Stimulated activated naive CD8-positive, alpha-beta T cell treated with anti-CD3 and anti-CD28 coated beads, Interleukin-15, Interleukin-2, amounts not matched to agents 100 ng/mL and 50 ng/mL, for 24 hours (primary cell): ENCODE measurements at regions not wholly inside any gene's neighbourhood (a gene's known extent, or its start where the extent isn't known, plus 50 kb on each side); places are given as distances from the start of the nearest gene placed in this dataset.
"Not testable (repeated sequence)": the region's sequence is repeated elsewhere in the genome, so short reads cannot be mapped to it uniquely, and the experiment has no call there.

Experiments used
- H3K27ac Mint-ChIP-seq: one replicate; pipeline ENCODE4 v1.8.0; 2021; ENCODE audit warnings: mild to moderate bottlenecking, mixed read lengths
- H3K27me3 Mint-ChIP-seq: one replicate; pipeline ENCODE4 v1.8.0; 2021; ENCODE audit warnings: mixed read lengths
- H3K36me3 Mint-ChIP-seq: one replicate; pipeline ENCODE4 v1.8.0; 2021; ENCODE audit warnings: low read depth, mixed read lengths
- H3K4me1 Mint-ChIP-seq: one replicate; pipeline ENCODE4 v1.8.0; 2021; ENCODE audit warnings: low read depth, mixed read lengths
- H3K4me3 Mint-ChIP-seq: one replicate; pipeline ENCODE4 v1.8.0; 2021; ENCODE audit warnings: mild to moderate bottlenecking, mixed read lengths
- H3K9me3 Mint-ChIP-seq: one replicate; pipeline ENCODE4 v1.8.0; 2021; ENCODE audit warnings: mixed read lengths

DNA sequence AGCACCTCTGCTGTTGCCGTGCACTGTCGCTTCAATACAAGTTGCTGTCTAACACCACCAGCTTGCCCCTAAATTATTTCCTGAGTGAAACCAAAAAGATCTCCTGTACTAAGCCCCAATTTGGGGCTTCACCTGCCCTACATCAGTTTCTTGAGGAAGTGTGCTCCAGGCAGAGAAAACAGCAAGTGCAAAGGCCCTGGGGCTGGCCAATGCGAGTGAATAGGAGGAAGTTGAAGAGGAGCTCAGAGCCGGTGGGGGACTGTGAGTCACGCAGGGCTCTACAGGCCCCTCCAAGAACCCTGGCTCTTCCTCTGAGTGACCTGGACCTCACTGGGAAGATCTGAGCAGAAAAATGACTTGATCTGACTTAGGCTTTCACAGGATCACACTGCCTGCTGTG, 117.2 kb downstream of the IPO8 start:
- Mint-ChIP-seq H3K27ac (no peak overlapping the region), H3K36me3 (no peaks in the 10 kb centered on the region), H3K4me1 (no peaks in the 10 kb centered on the region), H3K27me3 (no peaks in the 10 kb centered on the region), H3K4me3 (no peak overlapping the region), H3K9me3 (no peaks in the 10 kb centered on the region)

GRCh38 chr12:30573145-30573544, 122.5 kb downstream of the IPO8 start:
- no peaks in the 10 kb centered on the region for H3K9me3 Mint-ChIP-seq
- peaks cover 3% of the 10 kb centered on the region for H3K27me3 Mint-ChIP-seq
- no peak overlapping the region for H3K4me3 Mint-ChIP-seq
- H3K4me1 Mint-ChIP-seq, result no peaks in the 10 kb centered on the region
- H3K36me3 Mint-ChIP-seq, result no peaks in the 10 kb centered on the region
- H3K27ac Mint-ChIP-seq, result no peak overlapping the region

GRCh38 chr12:30570211-30570890, 125.3 kb downstream of the IPO8 start:
- Mint-ChIP-seq H3K27me3 (peaks cover 15% of the 10 kb centered on the region), H3K36me3 (no peaks in the 10 kb centered on the region), H3K9me3 (no peaks in the 10 kb centered on the region), H3K4me1 (no peaks in the 10 kb centered on the region), H3K4me3 (no peak overlapping the region), H3K27ac (no peak overlapping the region)

- Mint-ChIP-seq H3K4me1 (no peaks in the 10 kb centered on the region), H3K27me3 (peaks cover 17% of the 10 kb centered on the region), H3K9me3 (no peaks in the 10 kb centered on the region), H3K36me3 (no peaks in the 10 kb centered on the region), H3K4me3 (no peak overlapping the region), H3K27ac (no peak overlapping the region)
Observed at GRCh38 chr12:30569426-30569825, 126.2 kb downstream of the IPO8 start.

DNA sequence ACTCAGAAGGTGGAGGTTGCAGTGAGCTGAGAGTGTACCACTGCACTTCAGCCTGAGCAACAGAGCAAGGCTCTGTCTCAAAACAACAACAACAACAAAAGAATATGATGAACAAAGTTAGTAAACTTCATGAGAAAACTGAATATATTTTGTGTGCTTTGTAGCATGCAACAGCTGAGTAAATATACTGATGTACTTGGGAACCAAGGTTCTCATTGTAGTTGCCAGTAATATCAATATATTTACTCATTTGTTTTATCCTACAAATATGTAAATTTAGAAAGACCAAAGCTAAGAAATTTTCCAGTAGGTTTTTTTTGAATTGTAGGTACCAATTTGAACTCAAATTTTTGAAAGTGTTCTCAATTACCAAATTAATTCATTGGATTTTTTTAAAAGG, 127.2 kb downstream of the IPO8 start:
- H3K27ac Mint-ChIP-seq, result no peak overlapping the region
- H3K27me3 Mint-ChIP-seq, result peaks cover 17% of the 10 kb centered on the region
- no peaks in the 10 kb centered on the region for H3K4me1 Mint-ChIP-seq
- no peaks in the 10 kb centered on the region for H3K9me3 Mint-ChIP-seq
- H3K36me3 Mint-ChIP-seq, result no peaks in the 10 kb centered on the region
- no peak overlapping the region for H3K4me3 Mint-ChIP-seq

DNA sequence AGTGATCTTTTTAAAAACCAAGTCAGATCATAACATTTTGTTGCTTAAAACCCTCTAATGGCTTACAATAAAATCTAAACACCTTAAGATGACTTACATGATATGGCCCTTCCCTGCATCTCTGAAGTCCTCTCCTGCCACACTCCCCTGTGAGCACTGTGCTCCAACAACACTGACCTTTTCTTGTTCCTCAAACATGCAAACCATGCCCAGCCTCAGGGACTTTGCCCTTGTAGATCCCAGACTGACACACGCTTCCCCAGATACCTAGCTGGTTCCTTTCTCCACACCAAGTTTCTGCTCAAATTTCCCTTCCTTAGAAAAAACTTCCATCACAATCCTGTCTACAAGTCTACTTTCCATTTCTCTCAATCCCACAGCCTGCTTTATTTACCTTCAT, 128.6 kb downstream of the IPO8 start:
- peaks cover 14% of the 10 kb centered on the region for H3K27me3 Mint-ChIP-seq
- no peaks in the 10 kb centered on the region for H3K36me3 Mint-ChIP-seq
- no peak overlapping the region for H3K4me3 Mint-ChIP-seq
- no peak overlapping the region for H3K27ac Mint-ChIP-seq
- H3K9me3 Mint-ChIP-seq, result no peaks in the 10 kb centered on the region
- H3K4me1 Mint-ChIP-seq, result no peaks in the 10 kb centered on the region

DNA sequence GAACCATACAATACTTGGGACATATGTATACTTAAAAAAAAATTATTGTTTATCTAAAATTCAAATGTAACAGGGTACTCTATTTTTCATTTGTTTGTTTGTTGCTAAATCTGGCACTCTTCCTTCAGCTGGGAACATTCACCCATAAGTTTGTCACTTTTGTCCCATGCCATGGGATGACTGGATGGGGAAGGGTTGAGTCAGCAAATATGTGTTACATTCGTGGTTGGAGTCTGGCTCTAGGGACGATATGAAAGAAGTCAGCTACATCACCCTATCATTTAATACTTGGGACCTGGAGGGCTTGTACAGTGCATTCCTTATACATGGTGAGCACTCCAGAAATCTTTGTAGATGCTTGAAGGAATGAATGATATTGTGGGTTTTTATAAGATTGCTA, 131.3 kb downstream of the IPO8 start:
- H3K27ac Mint-ChIP-seq, result no peak overlapping the region
- peaks cover 14% of the 10 kb centered on the region for H3K27me3 Mint-ChIP-seq
- H3K36me3 Mint-ChIP-seq, result peaks cover 4% of the 10 kb centered on the region
- peaks cover 13% of the 10 kb centered on the region for H3K9me3 Mint-ChIP-seq
- H3K4me1 Mint-ChIP-seq, result no peaks in the 10 kb centered on the region
- no peak overlapping the region for H3K4me3 Mint-ChIP-seq

GRCh38 chr12:30548203-30548602, 147.5 kb downstream of the IPO8 start:
- no peaks in the 10 kb centered on the region for H3K4me1 Mint-ChIP-seq
- no peaks in the 10 kb centered on the region for H3K36me3 Mint-ChIP-seq
- H3K9me3 Mint-ChIP-seq, result peaks cover 4% of the 10 kb centered on the region
- no peak overlapping the region for H3K27ac Mint-ChIP-seq
- H3K27me3 Mint-ChIP-seq, result peaks cover 9% of the 10 kb centered on the region
- H3K4me3 Mint-ChIP-seq, result no peak overlapping the region

DNA sequence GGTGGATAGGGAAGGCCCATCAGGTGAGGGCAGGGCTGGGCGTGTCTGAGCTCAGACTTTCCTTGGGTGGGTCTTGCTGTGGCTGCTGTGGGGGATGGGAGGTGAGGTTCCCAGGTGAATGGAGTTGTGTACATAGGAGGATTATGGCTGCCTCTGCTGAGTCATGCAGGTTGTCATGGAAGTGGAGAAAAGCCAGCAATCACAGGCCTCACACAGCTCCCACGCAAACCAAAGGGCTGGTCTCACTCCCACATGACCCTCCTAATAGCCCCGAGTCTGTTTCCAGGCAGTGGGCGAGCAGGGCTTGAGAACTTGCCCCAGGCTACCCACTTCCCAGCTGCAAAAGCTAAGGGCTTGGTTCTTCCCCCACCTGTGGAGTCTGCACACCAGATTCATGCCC, 149.5 kb downstream of the IPO8 start:
- H3K4me3 Mint-ChIP-seq, result no peak overlapping the region
- H3K36me3 Mint-ChIP-seq, result no peaks in the 10 kb centered on the region
- no peak overlapping the region for H3K27ac Mint-ChIP-seq
- peaks cover 17% of the 10 kb centered on the region for H3K9me3 Mint-ChIP-seq
- no peaks in the 10 kb centered on the region for H3K4me1 Mint-ChIP-seq
- peaks cover 4% of the 10 kb centered on the region for H3K27me3 Mint-ChIP-seq

- peaks cover 18% of the 10 kb centered on the region for H3K9me3 Mint-ChIP-seq
- H3K36me3 Mint-ChIP-seq, H3K27ac Mint-ChIP-seq, H3K27me3 Mint-ChIP-seq, H3K4me3 Mint-ChIP-seq, H3K4me1 Mint-ChIP-seq: not testable (repeated sequence)
Observed at GRCh38 chr12:30544704-30545103, 151.0 kb downstream of the IPO8 start.

DNA sequence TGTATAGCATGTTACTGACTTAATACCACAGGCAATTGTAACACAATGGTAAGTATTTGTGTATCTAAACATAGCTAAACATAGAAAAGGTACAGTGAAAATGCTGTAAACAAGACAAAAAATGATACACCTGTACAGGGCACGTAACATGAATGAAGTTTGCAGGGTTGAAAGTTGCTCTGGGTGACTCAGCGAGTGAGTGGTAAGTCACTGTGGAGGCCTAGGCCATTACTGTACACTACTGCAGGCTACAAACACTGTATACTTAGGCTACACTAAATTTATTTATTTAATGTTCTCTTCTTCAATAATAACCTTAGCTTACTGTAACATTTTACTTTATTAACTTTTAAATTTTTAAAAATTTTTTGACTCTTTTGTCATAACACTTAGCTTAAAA, 158.4 kb downstream of the IPO8 start:
- Mint-ChIP-seq H3K4me3 (no peak overlapping the region), H3K27me3 (no peaks in the 10 kb centered on the region), H3K4me1 (no peaks in the 10 kb centered on the region), H3K9me3 (peaks cover 10% of the 10 kb centered on the region), H3K36me3 (no peaks in the 10 kb centered on the region), H3K27ac (no peak overlapping the region)

DNA sequence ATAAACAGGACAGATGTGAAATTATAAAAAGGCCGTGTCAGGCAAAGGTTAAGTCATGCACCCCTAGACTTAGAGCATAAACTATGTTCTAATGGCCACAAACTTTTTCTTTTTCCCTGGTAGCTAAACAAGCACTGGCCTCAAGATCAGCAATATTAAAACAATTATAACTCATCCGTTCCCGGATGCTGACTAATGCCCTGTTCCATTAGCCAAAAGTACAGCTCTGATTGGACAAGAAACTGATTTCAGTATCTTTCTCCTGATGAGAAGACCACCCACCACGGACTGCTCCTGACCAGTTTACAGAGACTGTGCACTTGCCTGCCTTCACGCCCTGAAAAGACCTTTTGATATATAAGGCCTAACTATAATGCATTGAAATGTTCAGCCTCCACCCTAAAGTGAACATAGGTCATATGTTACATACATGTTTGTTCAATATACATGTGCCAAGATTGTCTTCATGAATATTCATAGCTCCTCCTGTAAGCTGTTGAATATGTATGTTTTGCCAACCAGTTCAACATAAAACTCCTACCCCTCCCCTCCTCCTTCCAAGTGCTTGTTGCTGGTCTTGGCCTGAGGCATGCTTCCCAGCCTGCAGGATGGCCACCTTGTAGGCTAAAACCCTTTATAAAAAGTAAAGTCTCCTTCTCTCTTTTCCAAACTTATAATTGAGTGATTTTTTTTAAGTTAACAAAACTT, 162.0 kb downstream of the IPO8 start:
- Mint-ChIP-seq H3K4me3 (no peak overlapping the region), H3K27ac (no peak overlapping the region), H3K36me3 (no peaks in the 10 kb centered on the region), H3K27me3 (no peaks in the 10 kb centered on the region), H3K4me1 (no peaks in the 10 kb centered on the region), H3K9me3 (no peaks in the 10 kb centered on the region)

DNA sequence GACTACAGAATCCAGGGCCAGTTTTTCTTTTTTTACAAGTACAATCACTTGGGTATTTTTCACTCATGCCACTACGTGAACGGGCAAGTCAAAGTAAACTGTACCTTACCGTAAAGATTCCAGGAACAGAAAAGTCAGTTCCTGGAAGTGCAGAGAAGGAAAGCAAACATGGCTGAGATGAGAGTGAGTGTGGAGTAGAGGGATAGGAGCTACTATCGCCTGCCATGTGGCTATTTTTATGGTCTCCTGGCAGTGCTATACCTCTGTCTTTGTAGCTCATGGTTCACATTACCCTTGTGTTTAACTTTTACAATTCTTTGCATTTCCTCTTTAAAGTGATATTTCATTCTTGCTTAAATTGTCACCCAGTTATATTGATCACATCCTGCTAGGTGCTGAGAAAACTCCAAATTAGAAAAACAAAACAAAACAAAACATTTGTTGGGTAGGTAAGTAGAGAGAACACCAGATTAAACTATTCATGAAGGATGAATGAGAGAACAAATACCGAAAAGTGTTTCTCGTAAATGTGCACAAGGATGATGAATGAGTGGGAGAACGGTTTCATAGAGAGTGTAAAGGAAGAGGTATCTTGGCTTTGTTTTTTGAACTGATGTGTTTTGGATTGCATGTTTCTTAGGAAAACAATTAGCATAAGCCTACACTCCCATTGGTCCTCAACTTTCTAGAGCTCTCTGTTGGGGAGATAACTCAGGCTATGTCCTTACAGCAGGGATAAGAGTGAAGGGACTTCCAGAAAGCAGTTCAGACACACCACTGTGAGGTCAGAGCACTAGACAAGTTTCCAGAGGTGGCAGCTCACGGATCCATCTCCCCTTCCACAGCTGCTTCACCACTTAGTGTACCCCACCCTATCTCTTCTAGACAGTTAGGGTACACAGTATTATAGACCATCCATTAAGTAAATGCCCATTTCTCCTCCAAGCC, 163.7 kb downstream of the IPO8 start:
- H3K4me3 Mint-ChIP-seq, result no peak overlapping the region
- H3K27me3 Mint-ChIP-seq, result peaks cover 3% of the 10 kb centered on the region
- H3K27ac Mint-ChIP-seq, result no peak overlapping the region
- H3K4me1 Mint-ChIP-seq, result no peaks in the 10 kb centered on the region
- no peaks in the 10 kb centered on the region for H3K9me3 Mint-ChIP-seq
- no peaks in the 10 kb centered on the region for H3K36me3 Mint-ChIP-seq

DNA sequence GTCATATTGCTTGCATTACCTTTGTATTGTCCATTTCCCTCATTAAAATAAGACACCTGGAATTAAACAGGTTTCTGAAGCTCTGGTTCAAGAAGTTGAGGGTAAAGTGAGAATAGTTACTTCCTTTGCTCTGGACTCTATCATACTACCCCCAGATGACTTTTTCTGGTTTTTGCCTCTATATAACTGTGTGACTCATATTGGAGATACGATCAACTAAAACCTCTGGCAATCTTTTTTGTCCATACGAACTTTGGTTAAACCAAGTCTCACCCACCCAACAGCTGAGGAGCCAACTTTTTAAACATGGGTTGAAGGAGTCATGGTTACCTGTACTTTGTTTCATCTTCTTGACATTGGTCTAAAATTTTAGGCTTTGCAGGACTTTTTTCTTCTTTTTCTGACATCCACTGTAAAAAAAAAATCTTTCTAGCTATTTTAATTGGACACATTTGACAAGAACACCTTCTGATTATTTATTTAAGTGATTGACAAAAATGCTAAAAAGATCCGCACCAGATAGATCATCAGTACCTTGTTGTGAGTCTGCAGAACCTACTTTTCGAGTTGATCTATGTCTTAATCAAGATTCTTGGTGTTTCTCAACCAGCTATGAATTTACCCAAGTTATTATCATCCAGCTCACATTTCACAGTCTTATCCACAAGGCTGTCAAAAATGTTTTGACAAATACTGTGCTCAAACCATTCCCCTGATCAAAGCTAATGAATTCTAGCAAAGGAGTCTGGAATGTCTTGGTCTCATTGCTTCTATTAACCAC, 166.0 kb downstream of the IPO8 start:
- Mint-ChIP-seq H3K9me3 (no peaks in the 10 kb centered on the region), H3K4me3 (no peak overlapping the region), H3K36me3 (no peaks in the 10 kb centered on the region), H3K27me3 (peaks cover 3% of the 10 kb centered on the region), H3K27ac (no peak overlapping the region), H3K4me1 (no peaks in the 10 kb centered on the region)
